ENCODE measurements at regions not wholly inside any gene's neighbourhood (a gene's known extent, or its start where the extent isn't known, plus 50 kb on each side); places are given as distances from the start of the nearest gene placed in this dataset.

DNA sequence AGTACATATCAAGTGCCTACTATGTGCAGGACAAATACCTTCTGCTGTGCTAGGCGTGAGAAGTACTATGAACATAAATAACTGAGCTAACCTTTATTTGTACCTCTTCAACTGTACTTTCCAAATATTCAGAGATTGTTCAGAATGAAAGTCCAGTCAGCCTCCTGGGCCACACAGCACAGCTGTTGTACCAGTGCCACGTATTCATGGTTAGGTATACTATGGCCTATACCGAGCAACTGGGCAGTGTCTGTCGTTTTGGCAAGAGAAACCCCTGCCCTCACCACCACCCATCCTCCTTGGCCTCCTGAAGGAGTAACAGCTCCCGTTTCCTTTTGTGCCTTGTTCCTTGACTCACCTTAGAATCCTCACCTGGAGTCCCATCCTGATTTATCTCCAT is 53.0 kb downstream of the RASSF10 start:
- DNase-seq, result no peak

DNA sequence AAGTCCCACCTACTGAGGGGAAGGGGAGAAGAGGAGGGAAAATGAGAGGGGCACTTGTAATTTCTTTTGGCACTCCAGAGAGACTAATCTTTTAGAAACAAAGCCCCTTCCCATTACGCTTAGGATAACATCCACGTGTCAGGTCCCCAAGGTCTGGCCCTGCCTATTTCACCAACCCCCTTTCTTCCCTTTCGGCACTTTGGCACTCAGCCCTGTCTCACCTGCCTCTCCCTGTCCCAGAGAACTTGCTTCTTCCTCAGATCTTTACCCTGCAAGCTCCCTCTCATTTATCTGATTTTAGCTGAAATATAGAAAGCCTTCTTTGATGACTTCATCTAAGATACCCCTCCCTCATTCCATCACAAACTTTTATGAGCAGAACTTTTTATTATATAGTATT is 55.5 kb downstream of the RASSF10 start:
- no peak for DNase-seq

DNA sequence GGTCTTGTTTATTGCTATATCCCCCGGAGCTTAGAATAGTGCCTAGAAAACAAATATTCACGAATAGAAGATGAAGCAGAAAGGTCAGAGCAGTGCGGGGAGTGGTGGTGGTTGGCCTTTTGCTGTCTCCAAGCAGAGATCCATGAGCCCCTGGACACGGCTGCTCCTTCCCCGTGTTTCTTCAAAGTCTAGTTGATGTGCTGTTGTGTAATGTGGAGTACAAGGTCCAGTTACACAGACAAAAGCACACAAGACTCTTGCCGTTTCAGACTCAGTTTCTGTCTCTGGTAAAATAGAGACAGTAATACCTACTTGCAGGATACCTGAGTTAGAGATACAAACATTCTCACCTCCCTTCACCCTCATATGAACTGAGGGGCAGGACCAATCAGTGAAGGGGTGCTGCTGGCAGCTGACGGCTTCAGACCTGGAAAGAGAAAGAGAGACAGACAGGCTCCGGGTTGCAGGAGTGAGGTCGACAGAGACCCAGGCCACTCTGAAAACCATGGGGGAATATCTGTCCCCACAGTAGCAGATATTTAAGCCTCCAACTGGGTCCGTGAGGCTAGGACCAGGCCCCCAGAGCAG is 56.2 kb downstream of the RASSF10 start:
- DNase-seq, result no peak

DNA sequence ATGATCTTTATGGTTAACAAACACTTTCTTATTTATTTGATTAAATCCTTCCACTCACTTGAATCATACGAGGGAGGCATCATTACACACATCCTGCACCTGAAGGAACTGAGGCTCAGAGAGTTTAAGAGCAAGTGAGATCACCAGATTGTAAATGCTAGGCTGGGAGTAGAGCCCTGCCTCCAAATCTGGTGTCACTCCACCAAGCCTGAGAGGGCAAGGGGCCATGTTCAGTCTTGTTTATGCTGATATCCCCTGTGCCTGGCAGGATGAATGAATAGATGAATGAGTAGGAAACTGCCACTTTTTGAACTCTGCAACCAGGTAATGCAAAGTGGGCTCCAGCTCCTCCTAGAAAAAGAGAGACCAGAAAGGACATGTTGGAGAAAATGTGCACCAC is 59.1 kb downstream of the RASSF10 start:
- no peak for DNase-seq

DNA sequence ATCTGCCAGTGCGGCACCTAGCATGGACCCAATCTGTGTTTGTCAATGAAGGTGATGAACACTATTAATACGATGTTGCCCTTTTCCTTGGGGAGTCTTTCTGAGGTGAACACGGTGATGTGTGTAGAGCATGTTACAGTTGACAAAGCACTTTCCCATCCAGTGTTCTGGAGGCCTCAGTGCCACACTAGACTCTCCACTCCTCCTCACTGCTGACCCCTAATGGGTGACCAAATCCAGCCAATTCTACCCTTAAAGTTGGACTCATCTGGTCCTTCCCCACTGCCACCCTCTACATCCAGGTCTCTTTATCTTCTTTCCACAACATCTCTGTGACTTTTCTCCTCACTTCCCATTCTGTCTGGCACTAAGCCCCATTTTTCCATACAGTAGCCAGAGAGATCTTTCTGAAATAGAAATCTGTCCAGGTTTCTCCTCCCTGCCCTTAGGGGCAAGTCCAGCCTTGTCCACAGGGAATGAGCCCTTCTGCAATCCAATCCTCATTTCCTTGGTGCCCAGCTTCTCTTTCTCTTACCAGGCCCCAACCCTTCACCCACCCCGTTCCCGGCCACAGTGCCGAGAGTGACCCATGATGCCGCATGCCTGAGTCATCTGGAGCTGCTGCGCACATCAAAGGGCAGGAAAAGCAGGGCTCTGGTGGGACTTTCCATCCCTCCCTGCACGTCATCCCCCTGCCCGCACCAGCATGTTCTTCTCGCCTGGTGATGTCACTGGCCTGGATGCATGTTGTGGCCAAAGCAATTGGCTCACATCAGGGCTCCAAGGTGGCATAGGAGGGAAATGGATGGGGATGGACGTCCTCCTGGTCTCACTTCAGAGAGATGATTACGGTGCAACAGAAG is 64.2 kb downstream of the RASSF10 start:
- DNase-seq, result no peak

DNA sequence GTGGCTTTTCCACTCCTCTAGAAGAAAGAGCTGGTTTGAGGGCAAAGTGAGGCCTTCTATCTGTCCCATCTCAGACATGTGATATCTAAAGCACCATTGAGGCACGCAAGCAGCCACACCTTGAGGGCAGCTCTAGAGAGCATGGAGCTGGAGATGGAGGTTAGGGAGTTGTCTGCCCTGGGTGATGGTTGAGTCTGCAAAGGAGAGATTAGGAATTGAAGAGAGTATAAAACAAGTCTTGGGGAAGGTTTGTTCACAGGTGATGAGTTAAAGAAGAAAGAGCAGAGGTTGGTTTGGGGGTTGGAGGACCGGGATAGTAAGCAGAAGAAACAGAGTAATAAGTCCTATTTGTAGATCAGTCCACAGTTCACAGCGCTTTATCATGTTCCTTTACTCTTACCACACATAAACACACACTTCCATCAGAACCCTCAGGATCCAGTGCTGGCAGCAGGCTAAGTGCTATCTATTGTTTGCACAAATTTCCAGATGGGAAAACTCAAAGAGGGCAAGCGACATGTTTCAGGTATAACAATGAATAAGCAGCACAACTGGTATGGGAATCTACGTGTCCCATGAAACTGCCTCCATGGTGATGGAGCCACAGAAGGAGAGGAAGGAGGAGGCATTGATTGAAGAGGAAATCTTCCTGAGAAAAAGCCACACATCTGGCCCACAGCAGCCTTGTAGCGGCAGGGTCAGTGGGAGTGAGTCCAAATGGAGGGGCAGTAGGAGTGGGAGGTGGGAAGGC is 65.8 kb downstream of the RASSF10 start:
- DNase-seq, result no peak

DNA sequence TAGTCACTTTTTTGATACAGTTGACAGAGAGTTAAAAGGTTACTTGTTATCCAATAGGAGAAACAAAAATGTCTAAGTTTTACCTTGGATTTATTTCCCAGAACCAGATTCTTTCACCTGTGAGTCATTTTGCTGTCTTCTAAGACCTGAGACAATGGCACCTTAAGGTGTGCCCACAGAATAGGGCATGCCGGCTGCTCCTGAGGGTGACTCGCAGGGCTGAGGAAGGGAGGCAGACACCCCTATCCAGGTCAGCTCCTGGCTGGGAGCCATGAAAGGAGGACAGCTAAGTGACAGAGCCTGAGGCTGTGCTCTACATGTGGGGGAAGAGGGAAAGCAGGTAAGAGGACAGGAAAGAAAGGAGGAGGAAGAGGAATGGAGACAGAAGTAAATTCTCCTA is 67.8 kb downstream of the RASSF10 start:
- no peak for DNase-seq

DNA sequence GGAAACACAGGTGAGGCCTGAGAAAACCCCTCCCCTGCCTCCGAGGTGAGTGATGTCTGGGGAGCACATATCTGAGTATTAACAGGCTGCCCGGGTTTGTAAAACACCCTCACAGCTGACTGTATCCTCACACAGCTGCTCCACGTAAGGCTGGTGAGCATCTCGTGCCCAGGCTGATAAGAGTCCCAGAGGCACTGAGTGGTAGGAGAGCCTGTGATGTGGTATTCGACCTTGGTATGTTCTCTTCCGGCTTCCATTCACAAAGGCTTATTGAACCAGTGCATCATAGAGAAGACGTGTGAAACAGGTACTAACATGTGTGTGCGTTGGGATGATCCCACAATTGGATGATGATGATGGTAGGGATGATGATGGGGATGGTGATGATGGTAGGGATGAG is 71.7 kb downstream of the RASSF10 start:
- no peak for DNase-seq

DNA sequence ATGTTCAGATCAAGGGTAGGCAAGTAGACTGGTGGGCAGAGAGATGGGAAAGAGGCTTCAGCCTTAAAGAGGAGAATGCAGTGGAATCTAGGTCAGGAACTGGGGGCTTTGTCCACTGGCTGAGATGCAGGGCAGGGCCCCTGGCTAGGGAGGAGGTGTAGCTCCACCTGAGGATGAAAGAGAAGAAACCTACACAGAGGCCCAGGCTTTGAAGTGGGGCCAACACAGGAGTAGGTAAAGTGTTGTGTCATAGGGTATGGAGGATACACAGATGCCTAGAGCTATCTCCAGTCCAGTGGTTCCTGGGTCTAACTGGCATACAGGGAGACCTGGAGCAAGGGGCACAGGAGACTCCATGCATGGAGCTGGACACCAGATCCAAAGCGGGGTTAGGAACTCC is 73.5 kb downstream of the RASSF10 start:
- no peak for DNase-seq

DNA sequence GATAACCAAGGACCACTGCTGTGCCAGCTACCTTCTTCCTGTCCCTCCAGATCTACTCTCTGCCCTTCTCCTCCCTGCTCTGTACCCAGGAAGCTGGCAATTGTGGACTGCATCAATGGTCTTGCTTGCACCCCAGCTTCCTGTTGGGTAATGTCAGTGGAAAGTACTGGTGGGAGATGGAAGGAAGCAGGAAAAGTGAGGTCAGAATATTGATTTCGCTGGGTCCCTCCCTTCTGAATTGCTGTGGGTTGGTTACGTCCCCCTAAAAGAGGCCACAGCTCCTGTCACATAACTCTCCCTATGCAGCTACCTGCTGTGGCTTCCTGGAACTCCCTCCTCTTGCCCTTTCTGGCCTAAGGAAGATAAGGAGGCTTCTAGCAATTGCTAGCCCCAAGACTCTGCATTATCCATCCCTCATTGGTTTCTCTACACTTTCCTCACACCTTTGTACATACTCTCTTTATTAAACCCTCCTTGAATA is 81.2 kb downstream of the RASSF10 start:
- no peak for DNase-seq

DNA sequence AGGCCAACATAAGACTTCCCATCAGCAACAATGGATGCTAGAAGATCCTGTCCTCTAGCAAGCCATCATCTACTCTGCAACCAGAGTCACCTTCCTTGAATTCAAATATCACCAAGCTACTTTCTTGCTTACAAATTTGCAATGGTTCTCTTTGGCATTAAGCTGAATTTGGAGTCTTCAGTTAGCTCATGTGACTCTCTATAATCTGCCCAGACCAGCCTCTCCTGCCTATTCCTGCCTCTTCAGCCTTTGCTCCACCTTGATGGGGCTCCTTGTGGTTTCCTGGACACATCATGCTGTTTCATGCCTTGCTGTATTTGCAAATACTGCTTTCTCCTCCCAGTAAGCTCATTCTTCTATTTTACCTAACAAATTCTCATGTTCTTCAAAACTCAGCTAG is 82.3 kb downstream of the RASSF10 start:
- DNase-seq, result no peak

DNA sequence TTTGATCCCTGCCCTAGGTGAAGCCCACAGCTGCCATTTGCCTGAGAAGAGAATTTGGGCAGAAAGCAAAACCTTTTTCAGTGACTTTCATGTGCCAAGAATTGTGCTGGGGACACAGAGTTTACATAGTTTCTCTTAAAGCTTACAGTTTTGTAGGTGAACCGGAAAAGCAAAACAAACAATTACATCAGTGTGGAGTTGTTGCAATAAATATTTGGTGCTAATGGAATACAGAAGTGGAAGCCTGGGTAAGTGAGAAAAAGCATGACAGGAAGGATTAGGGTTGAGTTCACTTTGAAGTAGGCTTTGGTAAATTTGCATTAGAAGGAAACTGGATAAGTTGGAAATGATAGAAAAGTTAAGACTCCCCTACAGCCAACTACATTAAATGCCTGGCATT is 82.7 kb downstream of the RASSF10 start:
- DNase-seq, result no peak

DNA sequence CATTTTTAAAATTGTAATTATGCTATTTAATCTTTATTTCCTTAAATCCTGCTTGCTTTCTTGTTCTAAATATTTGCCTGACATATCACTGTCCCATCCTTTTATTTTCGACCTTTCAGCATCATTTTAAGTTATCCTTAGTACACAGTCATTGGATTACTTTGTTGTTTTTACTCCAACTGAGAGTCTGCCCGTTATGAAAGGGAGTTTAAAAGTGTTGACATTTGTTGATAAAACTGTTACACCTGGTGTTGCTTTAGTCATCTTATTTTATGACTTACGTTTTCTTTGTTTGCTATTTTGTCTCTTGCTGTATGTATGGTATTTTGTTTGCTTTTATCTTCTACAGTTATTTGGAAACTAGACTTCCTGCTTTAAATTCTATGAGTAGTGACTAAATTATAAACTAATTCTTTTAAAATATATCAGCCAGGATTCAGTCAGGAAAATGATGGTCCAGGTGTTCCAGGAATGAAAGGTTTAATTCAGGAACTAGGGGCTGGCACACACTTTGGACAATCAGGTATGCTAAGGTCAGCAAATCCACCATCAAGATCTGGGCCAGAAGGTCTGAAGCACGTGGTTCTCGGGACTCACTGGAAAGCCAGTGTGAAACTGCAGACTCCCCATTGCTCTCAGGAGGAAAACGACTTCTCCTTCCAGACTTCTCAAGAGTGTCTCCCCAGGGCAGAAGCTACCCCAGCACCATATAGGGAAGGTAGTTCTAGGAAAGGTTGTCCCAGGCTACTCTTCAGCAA is 86.0 kb downstream of the RASSF10 start:
- DNase-seq, result no peak

DNA sequence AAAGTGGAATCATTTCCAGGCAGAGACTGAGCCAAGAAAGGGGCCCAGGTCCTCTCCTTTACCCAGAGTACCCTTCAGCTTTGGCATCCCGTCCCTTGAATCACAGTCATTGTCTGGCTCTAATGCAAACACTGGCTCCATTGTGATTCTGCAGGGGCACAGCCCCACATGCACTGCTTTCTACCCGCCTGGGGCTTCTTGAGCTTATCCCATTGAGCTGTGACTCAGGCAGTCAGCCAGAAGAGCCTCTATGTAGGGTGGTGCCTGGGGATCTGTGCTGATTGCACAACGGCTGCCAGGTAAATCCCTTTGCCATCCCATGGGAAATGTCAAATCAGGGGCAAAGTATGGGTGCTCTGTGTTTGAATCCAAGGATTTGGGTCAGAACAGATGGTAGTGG is 88.9 kb downstream of the RASSF10 start:
- DNase-seq, result no peak

DNA sequence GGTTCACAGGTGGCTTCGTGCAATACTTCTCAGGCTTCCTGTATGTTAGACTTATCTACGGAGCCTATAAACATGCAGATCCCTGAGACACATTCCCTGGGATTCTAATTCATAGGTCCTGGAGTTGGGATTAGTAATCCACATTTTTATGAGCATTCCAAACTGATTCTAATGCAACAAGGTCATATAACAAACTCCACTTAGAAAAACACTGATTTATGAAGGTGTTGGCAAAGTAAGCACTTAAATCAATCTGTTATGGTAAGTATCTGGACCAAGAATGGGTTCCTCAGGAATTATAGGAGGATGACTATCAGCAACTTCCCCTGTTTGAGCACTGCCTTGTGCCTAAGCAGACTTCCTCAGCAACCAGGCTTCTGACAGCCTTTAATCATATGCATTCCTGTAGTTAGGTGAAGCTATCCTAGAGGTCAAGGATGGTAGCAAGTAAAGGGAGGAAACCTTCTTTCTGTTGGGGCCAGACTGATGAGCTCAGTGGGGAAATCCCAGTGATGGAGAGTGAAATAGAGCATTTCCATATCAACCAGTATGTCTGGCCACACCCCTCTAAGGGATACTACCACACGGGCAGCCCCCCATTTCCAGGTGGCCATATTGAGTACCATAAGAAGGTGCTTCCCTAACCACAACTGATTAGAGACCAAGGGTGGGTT is 89.6 kb downstream of the RASSF10 start:
- no peak for DNase-seq

DNA sequence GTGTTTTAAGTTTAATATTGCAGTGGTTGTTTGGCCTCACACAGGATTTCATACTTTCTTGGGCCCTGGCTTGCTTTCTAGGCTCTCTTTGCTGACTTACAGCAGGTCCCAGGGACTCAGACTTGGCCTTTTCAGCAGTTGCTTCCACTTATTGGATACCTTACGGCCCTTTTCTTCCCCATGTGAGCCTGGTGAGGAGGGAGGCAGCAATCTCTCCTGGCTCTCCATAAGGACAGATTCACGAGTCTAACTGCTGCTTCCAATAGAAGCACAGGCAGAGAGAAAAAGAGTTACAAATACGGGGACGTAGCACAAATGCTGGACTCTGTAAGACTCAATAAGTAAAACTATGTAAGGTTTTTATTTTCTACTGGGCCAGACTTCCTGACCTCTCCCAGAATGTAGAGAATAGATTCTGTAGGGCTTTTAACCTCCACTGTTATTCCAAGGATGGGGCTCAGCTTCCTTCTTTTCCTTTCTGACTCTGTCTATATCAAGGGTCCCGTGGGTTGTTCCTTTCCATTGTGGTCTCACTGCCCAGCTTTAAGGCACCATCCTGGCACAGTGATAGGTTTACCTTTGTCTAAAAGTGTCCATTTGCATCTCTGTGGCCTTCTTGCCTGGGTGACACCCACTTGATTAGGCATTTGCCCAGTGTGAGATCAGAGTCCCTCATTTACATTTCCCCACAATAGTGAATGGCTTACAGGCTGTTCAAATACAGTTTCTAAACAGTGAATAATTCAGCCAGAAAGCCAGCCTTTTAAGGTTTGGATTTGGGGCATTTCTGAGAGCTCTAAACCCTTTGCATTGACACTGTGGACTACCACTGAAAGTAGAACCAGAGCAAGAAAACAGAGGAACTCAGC is 92.8 kb downstream of the RASSF10 start:
- DNase-seq, result no peak

DNA sequence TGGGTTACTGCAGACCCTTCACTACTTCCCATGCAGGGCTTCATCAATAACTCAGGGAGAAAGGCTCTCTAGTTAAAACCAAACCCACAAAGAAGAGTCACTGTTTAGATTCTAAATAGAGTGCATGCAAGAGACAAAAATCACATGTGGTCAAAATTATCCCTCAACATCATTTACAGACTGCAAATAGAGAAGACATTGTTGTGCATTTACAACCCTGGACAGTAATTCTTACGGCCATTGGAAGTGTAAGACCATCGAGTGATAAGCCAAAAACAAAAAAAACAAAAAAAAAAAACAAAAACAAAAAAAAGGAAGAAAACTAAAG is 93.4 kb downstream of the RASSF10 start:
- DNase-seq, result no peak

DNA sequence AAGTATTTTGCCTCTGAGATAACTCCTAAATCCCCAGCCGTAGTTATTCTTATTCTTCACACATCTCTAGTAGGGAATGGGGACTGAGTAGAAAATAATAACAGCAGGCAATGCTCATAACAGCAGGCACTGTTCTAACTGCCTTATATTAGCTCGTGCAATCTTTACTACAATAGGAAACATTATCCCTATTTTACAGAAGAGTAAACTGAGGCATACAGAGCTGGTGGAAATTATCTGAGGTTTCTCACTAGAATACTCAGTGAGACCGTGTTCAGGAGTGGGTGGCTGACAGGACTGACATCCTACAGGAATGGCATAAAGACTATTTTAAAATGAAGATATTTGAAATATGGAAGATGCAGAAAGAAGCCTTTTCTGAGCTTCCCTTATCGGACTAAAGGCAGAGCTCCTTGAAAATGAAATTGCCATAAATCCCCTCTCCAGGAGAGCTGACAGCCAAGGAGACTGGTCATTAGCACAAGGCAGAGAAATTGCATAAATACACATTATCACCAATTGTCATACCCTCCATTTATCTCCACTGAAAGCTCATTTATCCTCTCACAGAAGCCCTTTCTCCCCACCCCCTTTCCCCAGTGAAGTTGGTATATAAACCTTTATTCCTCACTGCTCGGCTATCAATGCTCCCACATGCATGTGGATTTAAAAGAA is 93.9 kb downstream of the RASSF10 start:
- DNase-seq, result no peak

DNA sequence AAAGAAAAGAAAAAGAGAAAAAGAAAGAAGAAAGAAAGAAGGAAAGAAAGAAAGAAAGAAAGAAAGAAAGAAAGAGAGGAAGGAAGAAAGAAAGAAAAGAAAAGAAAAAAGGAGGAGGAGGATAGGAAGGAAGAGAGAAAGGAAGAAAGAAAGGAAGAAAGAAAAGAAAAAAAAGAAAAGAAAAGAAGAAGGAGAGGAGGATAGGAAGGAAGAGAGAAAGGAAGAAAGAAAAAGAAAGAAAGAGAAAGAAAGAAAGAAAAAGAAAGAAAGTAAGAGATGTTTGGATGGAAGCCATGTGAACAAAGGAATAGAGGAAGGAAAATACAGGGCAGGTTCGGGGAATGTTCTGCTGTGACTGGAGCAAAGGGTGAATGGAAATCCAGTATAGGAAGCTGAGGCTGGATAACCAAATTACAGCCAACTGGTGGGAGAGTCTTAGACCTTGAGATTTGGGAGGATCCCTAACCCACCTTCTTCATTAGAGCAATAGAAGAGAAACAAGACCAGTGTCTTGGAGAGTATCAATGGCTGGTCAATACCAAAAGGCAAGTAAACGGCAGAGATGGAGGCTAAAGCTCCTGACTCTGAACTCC is 94.9 kb downstream of the RASSF10 start:
- no peak for DNase-seq

Measured in muscle of arm (tissue), 1 donor.